ENCODE measurements at regions not wholly inside any gene's neighbourhood (a gene's known extent, or its start where the extent isn't known, plus 50 kb on each side); places are given as distances from the start of the nearest gene placed in this dataset.

- TF ChIP-seq, protein P1, sequence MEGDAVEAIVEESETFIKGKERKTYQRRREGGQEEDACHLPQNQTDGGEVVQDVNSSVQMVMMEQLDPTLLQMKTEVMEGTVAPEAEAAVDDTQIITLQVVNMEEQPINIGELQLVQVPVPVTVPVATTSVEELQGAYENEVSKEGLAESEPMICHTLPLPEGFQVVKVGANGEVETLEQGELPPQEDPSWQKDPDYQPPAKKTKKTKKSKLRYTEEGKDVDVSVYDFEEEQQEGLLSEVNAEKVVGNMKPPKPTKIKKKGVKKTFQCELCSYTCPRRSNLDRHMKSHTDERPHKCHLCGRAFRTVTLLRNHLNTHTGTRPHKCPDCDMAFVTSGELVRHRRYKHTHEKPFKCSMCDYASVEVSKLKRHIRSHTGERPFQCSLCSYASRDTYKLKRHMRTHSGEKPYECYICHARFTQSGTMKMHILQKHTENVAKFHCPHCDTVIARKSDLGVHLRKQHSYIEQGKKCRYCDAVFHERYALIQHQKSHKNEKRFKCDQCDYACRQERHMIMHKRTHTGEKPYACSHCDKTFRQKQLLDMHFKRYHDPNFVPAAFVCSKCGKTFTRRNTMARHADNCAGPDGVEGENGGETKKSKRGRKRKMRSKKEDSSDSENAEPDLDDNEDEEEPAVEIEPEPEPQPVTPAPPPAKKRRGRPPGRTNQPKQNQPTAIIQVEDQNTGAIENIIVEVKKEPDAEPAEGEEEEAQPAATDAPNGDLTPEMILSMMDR (IDR thresholded peaks at IDR 0.05; ENCODE audit: low read depth, low read length), result no peak
- no peak overlapping the region for H3K4me3 ChIP-seq (ENCODE audit: low read depth, low read length)
These were observed 475.8 kb upstream of the FLRT2 start for GRCh38 chr14:85054178-85054577.

GRCh38 chr14:85056267-85056666 is 473.7 kb upstream of the FLRT2 start:
- TF ChIP-seq, protein P1 (IDR thresholded peaks at IDR 0.05; ENCODE audit: low read depth, low read length), result no peak
- no peak overlapping the region for H3K4me3 ChIP-seq (ENCODE audit: low read depth, low read length)

DNA sequence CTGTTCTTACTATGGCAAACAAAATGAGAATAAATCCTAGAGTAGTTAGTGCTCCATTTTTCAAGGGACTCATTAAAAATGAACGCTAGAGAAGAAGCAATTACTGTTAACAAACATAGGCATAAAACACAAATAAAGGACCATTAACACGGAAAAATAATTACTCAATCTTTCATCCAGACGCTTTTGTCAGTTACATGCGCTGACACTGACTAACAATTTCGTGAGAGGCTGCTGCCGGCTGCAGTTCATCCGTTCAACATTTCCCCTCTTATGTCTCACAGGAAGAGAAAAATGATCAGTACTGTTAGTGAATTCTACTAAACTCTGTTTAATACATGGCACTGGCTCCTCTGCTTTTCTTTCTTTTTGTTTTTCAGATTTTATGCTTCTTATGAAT is 472.7 kb upstream of the FLRT2 start:
- TF ChIP-seq, protein P1 (IDR thresholded peaks at IDR 0.05; ENCODE audit: low read depth, low read length), result no peak
- H3K4me3 ChIP-seq (ENCODE audit: low read depth, low read length), result no peak overlapping the region

- no peak overlapping the region for H3K4me3 ChIP-seq (ENCODE audit: low read depth, low read length)
- TF ChIP-seq, protein P1 (IDR thresholded peaks at IDR 0.05; ENCODE audit: low read depth, low read length), result no peak
These were observed 471.8 kb upstream of the FLRT2 start for GRCh38 chr14:85058150-85058549.

- no peak overlapping the region for H3K4me3 ChIP-seq (ENCODE audit: low read depth, low read length)
- TF ChIP-seq, protein P1 (IDR thresholded peaks at IDR 0.05; ENCODE audit: low read depth, low read length), result no peak
These were observed 469.8 kb upstream of the FLRT2 start for GRCh38 chr14:85060121-85060520.

- TF ChIP-seq, protein P1 (IDR thresholded peaks at IDR 0.05; ENCODE audit: low read depth, low read length), result no peak
These were observed 468.7 kb upstream of the FLRT2 start for GRCh38 chr14:85061256-85061655.

DNA sequence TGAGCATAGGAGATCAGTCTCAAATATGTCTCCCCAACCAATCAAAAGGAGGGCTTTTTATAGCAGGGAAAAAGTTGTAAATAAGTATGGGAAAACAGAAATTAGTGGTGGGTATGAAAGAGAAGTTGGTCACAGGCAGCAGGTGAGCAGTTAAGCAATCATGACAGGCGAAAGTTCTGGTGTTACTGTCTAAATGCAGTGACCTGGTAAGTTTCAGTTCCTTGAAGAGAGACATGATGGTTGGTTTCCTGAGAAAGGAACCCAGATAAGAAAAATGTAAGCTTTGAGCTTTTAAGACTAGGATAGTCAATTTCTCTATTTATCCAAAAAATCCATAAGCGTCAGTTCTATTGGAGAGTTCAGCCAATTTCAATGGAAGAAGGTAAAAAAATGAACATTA is 466.2 kb upstream of the FLRT2 start:
- TF ChIP-seq, protein P1 (IDR thresholded peaks at IDR 0.05; ENCODE audit: low read depth, low read length), result no peak
- H3K4me3 ChIP-seq (ENCODE audit: low read depth, low read length), result no peak overlapping the region

More at GRCh38 chr14:85061256-85061655, 468.7 kb upstream of the FLRT2 start:
- no peak overlapping the region for H3K4me3 ChIP-seq (ENCODE audit: low read depth, low read length)

Measured in WI38 (cell line).